ENCODE measurements at regions not wholly inside any gene's neighbourhood (a gene's known extent, or its start where the extent isn't known, plus 50 kb on each side); places are given as distances from the start of the nearest gene placed in this dataset.
A peak's percentile ranks its signal among the peaks of the same experiment; 100 is the strongest.

DNA sequence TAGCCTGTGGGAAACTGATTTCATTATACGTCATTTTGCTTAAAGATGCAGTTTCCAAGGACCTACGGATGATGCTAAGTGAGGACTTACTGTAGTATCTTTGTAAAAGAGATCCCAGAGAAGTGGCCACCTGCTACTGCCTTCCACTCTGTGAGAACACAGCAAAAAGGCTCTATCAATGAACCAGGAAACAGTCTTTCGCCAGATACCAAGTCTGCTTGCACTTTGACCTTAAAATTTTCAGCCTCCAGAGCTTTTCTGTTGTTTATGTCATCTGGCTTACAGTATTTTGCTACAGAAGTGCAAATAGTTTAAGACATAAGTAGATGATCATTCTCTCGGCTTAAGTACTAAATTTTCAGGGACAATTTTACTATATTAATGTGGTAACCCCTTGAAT, 847.9 kb upstream of the CHAC2 start:
- H3K4me2 ChIP-seq (ENCODE audit: low read length) = no peak overlapping the region
- no peaks in the 10 kb centered on the region for H3K4me1 ChIP-seq
- H3K9me3 ChIP-seq (ENCODE audit: control insufficient read depth, low read length) = no peaks in the 10 kb centered on the region
- H3K79me2 ChIP-seq = no peaks in the 10 kb centered on the region
- no peaks in the 10 kb centered on the region for H3K27me3 ChIP-seq (ENCODE audit: control insufficient read depth, insufficient read depth, low read length)
- H3K27ac ChIP-seq = no peak overlapping the region
- H3K9ac ChIP-seq = no peak overlapping the region
- TF ChIP-seq, protein P1, sequence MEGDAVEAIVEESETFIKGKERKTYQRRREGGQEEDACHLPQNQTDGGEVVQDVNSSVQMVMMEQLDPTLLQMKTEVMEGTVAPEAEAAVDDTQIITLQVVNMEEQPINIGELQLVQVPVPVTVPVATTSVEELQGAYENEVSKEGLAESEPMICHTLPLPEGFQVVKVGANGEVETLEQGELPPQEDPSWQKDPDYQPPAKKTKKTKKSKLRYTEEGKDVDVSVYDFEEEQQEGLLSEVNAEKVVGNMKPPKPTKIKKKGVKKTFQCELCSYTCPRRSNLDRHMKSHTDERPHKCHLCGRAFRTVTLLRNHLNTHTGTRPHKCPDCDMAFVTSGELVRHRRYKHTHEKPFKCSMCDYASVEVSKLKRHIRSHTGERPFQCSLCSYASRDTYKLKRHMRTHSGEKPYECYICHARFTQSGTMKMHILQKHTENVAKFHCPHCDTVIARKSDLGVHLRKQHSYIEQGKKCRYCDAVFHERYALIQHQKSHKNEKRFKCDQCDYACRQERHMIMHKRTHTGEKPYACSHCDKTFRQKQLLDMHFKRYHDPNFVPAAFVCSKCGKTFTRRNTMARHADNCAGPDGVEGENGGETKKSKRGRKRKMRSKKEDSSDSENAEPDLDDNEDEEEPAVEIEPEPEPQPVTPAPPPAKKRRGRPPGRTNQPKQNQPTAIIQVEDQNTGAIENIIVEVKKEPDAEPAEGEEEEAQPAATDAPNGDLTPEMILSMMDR (IDR thresholded peaks at IDR 0.05) = no peak
- no peaks in the 10 kb centered on the region for H3K36me3 ChIP-seq (ENCODE audit: control insufficient read depth, insufficient read depth, low read length)
- peak overlapping the region; percentile 52 for H2AFZ ChIP-seq
- H3K4me3 ChIP-seq (ENCODE audit: low read depth, low read length) = no peak overlapping the region

DNA sequence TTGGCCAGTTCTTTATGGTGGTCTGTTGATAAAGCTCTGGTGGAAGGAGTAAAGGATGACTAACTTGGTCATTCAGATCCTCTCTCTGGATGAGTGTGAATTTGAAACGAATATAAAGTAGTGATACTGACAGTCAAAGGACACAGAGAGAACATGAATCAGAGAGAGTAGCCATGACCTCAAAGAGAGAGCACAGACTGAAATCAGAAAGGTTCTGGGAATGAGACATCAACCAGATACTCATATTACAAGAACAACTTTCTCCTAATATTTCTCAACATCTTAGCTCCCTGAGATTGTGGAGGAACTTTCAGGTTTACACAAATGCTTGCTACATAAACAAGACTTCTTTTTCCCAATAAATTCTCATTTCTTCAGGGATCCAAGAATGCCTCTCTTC, 849.1 kb upstream of the CHAC2 start:
- TF ChIP-seq, protein P1 (IDR thresholded peaks at IDR 0.05) = no peak
- H2AFZ ChIP-seq = no peak overlapping the region
- no peak overlapping the region for H3K27ac ChIP-seq
- no peak overlapping the region for H3K4me3 ChIP-seq (ENCODE audit: low read depth, low read length)
- no peaks in the 10 kb centered on the region for H3K27me3 ChIP-seq (ENCODE audit: control insufficient read depth, insufficient read depth, low read length)
- H3K36me3 ChIP-seq (ENCODE audit: control insufficient read depth, insufficient read depth, low read length) = no peaks in the 10 kb centered on the region
- no peak overlapping the region for H3K4me2 ChIP-seq (ENCODE audit: low read length)
- no peaks in the 10 kb centered on the region for H3K4me1 ChIP-seq
- H3K9ac ChIP-seq = no peak overlapping the region
- H3K79me2 ChIP-seq = no peaks in the 10 kb centered on the region
- H3K9me3 ChIP-seq (ENCODE audit: control insufficient read depth, low read length) = no peaks in the 10 kb centered on the region

DNA sequence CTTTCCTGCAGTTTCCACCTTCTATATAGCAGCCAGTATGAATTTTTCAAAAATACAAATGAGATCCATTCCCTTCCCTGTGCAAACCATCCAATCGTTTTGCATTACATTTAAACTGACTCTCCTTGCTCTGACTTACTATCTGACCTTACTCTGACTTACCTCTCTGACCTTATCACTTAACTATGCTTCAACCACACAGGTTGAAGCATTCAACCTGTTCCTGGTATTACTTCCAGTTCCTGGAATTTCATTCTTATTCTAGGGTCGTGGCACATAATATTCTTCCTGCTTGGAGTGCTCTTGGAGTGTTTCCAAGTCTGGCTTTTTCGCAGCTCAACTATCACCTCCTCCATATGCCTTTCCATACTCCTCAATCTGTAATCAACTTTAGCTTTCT, 850.6 kb upstream of the CHAC2 start:
- no peaks in the 10 kb centered on the region for H3K36me3 ChIP-seq (ENCODE audit: control insufficient read depth, insufficient read depth, low read length)
- H3K27me3 ChIP-seq (ENCODE audit: control insufficient read depth, insufficient read depth, low read length) = no peaks in the 10 kb centered on the region
- no peak overlapping the region for H3K9ac ChIP-seq
- H3K4me2 ChIP-seq (ENCODE audit: low read length) = no peak overlapping the region
- H3K4me1 ChIP-seq = no peaks in the 10 kb centered on the region
- TF ChIP-seq, protein P1 (IDR thresholded peaks at IDR 0.05) = no peak
- no peak overlapping the region for H3K27ac ChIP-seq
- no peaks in the 10 kb centered on the region for H3K9me3 ChIP-seq (ENCODE audit: control insufficient read depth, low read length)
- H2AFZ ChIP-seq = no peak overlapping the region
- no peak overlapping the region for H3K4me3 ChIP-seq (ENCODE audit: low read depth, low read length)
- no peaks in the 10 kb centered on the region for H3K79me2 ChIP-seq

DNA sequence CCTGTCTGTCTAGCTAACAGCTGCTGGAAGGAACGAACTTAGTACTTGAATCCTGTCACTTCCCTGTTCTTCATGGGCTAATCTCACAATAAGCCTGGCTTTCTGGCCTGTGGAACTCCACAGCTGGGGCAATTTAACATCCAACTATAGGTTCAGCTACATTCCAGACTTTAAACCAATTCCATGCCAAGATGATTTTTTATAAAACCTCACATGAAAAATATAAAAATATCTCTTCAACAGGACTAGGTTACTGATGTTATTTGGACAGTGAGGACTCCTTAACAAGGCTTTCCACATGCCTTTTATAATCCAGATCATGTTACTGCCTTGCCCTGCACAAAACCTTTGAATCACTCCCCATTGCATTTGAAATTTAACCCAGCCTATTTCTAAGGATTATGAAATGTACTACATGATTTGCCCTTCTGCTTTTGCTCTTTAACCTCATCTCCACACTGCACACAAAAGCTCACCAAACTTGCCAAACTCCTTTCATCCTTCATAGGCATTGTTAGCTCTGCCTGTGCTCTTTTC, 863.2 kb upstream of the CHAC2 start:
- Histone ChIP-seq H3K9me3 (ENCODE audit: control insufficient read depth, low read length) (no peaks in the 10 kb centered on the region), H3K79me2 (no peaks in the 10 kb centered on the region), H3K4me1 (no peaks in the 10 kb centered on the region), H3K27ac (no peak overlapping the region), H3K27me3 (ENCODE audit: control insufficient read depth, insufficient read depth, low read length) (no peaks in the 10 kb centered on the region), H3K4me3 (ENCODE audit: low read depth, low read length) (no peak overlapping the region), H3K4me2 (ENCODE audit: low read length) (no peak overlapping the region), H3K9ac (no peak overlapping the region), H3K36me3 (ENCODE audit: control insufficient read depth, insufficient read depth, low read length) (no peaks in the 10 kb centered on the region), H2AFZ (no peak overlapping the region)
- TF ChIP-seq, protein P1 (IDR thresholded peaks at IDR 0.05) = no peak

DNA sequence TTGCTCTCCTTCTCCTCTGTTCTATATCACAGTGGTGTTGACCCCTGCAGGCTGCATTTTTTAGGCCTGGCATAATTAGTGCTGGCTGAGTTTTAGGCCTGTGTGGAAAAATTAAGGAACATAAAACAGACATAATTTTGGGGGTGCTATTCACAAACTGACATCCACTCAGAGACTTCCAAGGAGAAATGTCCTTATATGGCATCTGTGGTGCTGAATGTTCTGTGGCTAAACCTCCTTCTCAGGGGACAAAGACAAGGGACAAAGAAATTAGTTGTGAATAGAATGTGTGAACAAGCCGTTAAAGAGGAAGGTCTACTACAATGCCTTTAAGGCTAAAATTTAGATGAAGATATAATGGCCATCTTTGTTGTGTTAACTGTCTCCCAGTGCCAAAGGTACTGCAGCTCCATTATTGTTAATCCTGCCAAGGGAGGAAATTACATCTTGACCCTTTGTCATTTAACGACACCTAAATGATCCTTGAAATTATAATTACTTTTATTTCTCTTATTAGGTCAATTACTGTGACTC, 870.0 kb upstream of the CHAC2 start:
- TF ChIP-seq, protein P1 (IDR thresholded peaks at IDR 0.05) = no peak

More for the DNA sequence above, 870.0 kb upstream of the CHAC2 start:
- Histone ChIP-seq H2AFZ (no peak overlapping the region), H3K4me1 (no peaks in the 10 kb centered on the region), H3K4me2 (ENCODE audit: low read length) (no peak overlapping the region), H3K36me3 (ENCODE audit: control insufficient read depth, insufficient read depth, low read length) (no peaks in the 10 kb centered on the region), H3K79me2 (no peaks in the 10 kb centered on the region), H3K27ac (no peak overlapping the region), H3K9me3 (ENCODE audit: control insufficient read depth, low read length) (no peaks in the 10 kb centered on the region), H3K4me3 (ENCODE audit: low read depth, low read length) (no peak overlapping the region), H3K27me3 (ENCODE audit: control insufficient read depth, insufficient read depth, low read length) (no peaks in the 10 kb centered on the region), H3K9ac (no peak overlapping the region)

Data from parathyroid adenoma (tissue), 2 donors.